ACC112 (cell line): ENCODE measurements at regions not wholly inside any gene's neighbourhood (a gene's known extent, or its start where the extent isn't known, plus 50 kb on each side); places are given as distances from the start of the nearest gene placed in this dataset.

Source experiments
- H2AFZ ChIP-seq: fragments of 200-600 bp; sonication (generic); one replicate; pipeline ENCODE4 v1.6.0; 2017; ENCODE audit warnings: antibody characterized with exemption, low read length; ENCODE audit not compliant: unreplicated experiment
- H3K27ac ChIP-seq: fragments of 200-600 bp; sonication (generic); 2 replicates; pipeline ENCODE4 v1.5.1; 2014; ENCODE audit warnings: low read depth, mild to moderate bottlenecking, antibody characterized with exemption, low read length, moderate library complexity
- H3K27me3 ChIP-seq: fragments of 200-600 bp; sonication (generic); 2 replicates; pipeline ENCODE4 v1.6.1; 2014; ENCODE audit warnings: mild to moderate bottlenecking, antibody characterized with exemption, low read length, moderate library complexity, mixed read lengths; ENCODE audit not compliant: insufficient read depth
- H3K36me3 ChIP-seq: fragments of 200-600 bp; sonication (generic); 2 replicates; pipeline ENCODE4 v1.6.1; 2016; ENCODE audit warnings: mild to moderate bottlenecking, antibody characterized with exemption, low read length, moderate library complexity, mixed read lengths; ENCODE audit not compliant: insufficient read depth
- H3K4me1 ChIP-seq: fragments of 200-600 bp; sonication (generic); one replicate; pipeline ENCODE4 v1.6.1; 2016; ENCODE audit warnings: low read length, mixed read lengths; ENCODE audit not compliant: insufficient read depth, unreplicated experiment, control insufficient read depth
- H3K4me3 ChIP-seq: fragments of 200-600 bp; sonication (generic); 2 replicates; pipeline ENCODE4 v1.5.1; 2014; ENCODE audit warnings: mild to moderate bottlenecking, low read depth, low read length
- H3K79me2 ChIP-seq: fragments of 200-600 bp; sonication (generic); one replicate; pipeline ENCODE4 v1.6.0; 2016; ENCODE audit warnings: low read length; ENCODE audit not compliant: control insufficient read depth, unreplicated experiment, insufficient read depth

DNA sequence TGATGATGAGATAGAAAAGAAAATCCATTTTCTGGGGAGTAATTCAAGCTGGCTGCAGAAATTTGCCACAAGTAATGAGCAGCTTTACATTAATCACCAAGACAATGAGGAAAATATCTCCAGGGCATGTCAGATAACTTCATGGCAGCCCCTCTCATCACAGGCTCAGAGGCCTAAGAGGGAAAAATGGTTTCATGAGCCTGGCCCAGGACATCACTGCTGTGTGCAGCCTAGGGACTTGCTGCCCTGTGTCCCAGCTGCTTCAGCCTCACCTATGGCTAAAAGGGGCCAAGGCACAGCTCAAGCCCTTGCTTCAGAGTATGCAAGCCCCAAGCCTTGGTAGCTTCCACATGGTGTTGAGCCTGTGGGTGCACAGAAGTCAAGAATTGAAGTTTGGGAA, 161.7 kb downstream of the OPA1 start:
- Histone ChIP-seq H3K27ac (no peak overlapping the region), H2AFZ (no peak overlapping the region), H3K79me2 (no peaks in the 10 kb centered on the region), H3K4me3 (no peak overlapping the region), H3K36me3 (no peaks in the 10 kb centered on the region), H3K27me3 (no peaks in the 10 kb centered on the region; the same call in 1 of the 2 replicates), H3K4me1 (no peaks in the 10 kb centered on the region)

DNA sequence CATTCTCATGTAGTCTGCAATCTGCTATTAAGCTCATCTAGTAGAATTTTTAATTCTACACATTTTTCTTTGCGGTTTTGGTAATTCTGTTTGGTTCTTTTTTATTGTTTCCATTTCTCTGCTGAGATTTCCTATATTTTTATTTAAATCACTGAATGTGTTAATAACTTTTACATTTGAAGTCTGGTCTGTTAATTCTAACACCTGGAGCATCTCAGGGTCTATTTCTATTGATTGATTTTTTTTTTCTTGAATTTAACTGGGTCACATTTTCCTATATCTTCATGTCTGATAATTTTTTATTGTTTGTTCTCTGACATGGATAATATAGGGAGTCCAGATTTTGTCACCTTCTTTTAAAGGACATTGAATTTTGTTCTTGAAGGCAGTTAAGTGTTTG, 163.5 kb downstream of the OPA1 start:
- peaks cover 6% of the 10 kb centered on the region for H3K27me3 ChIP-seq
- no peak overlapping the region for H3K27ac ChIP-seq
- no peaks in the 10 kb centered on the region for H3K4me1 ChIP-seq
- H3K79me2 ChIP-seq = no peaks in the 10 kb centered on the region
- no peak overlapping the region for H2AFZ ChIP-seq
- H3K36me3 ChIP-seq = no peaks in the 10 kb centered on the region
- H3K4me3 ChIP-seq = no peak overlapping the region

DNA sequence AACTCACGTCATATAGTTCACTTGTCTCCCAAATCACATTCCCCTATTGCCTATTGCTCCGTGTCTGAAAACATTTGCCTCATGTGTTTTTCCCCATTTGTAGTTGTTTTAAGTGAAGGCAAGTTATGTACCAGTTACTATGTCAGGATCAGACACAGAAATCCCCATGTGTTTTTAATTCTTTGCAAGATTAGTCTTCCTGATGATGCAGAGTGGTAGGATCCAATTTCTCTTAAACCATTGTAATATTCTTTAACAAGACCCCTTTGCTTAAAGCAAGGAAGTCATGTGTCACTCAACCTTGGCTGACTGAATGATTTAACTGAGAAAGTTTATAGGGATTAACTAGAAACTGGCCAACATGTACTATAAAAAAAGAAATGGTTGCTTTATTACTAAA, 164.4 kb downstream of the OPA1 start:
- no peak overlapping the region for H3K4me3 ChIP-seq
- no peak overlapping the region for H3K27ac ChIP-seq
- H3K4me1 ChIP-seq = no peaks in the 10 kb centered on the region
- H3K27me3 ChIP-seq = peaks cover 6% of the 10 kb centered on the region
- no peaks in the 10 kb centered on the region for H3K36me3 ChIP-seq
- no peak overlapping the region for H2AFZ ChIP-seq
- no peaks in the 10 kb centered on the region for H3K79me2 ChIP-seq

DNA sequence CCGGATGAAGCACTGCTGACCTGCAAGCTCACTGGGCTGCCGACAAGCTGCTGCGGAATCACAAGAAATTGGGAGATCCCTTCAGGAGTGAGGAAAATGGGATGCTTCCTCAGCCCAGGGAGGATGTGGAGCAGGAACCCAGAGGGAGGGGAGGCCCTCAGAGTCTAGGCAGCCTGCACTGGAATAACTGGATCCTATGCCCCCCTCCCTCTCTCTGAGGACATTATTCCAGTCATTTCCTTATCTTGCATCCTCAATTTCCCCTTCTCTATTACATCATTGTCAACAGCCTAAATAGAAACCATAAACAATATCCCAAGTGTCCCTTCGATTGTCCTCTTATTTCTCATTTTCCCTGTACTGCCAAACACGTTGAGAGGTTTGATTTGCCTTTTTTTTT, 169.0 kb downstream of the OPA1 start:
- Histone ChIP-seq H3K4me3 (no peak overlapping the region), H2AFZ (no peak overlapping the region), H3K27me3 (peaks cover 25% of the 10 kb centered on the region; the same call in 1 of the 2 replicates), H3K79me2 (no peaks in the 10 kb centered on the region), H3K36me3 (no peaks in the 10 kb centered on the region), H3K27ac (no peak overlapping the region), H3K4me1 (no peaks in the 10 kb centered on the region)

DNA sequence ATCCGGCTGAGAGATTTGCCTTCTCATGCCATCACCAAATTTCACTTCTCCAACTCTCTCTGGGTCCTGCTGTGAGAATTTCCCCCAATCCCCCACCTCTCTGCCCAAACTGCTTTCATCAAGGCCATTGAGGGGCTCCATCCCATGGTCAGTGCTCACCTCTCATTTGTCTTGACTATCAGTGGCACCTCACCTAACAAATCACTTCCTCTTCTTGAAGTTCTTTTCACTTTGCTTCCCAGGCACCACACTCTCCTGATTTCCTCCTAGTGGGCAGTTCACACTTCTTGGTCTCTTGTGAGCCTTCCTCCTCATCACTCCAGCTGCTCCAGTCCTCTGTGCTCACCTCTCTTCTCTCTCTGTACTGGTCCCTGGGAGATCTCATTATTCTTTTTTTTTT, 169.6 kb downstream of the OPA1 start:
- Histone ChIP-seq H3K4me3 (no peak overlapping the region), H3K36me3 (no peaks in the 10 kb centered on the region), H3K79me2 (no peaks in the 10 kb centered on the region), H3K27ac (no peak overlapping the region), H2AFZ (no peak overlapping the region), H3K4me1 (peaks cover 3% of the 10 kb centered on the region), H3K27me3 (peaks cover 25% of the 10 kb centered on the region; the same call in 1 of the 2 replicates)

DNA sequence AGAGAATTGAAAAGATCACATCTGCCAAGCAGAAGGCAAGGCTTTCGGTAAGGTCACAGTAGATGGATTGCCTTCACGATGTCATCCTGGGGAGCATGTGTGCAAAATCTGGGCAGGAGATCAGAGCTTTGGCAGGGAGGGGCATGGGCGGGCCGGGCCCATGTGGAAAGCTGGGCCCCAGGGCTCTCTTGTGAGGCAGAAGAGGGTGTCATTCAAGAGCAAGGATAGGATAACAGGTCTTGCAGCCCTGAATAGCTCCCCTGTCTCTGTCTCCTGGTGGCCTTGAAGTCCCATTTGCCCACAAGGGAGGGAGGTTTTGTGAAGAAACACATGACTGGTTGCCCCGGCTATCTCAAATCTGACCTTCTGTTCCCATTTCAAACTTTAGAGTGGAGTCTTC, 172.0 kb downstream of the OPA1 start:
- H2AFZ ChIP-seq = no peak overlapping the region
- no peak overlapping the region for H3K4me3 ChIP-seq
- no peak overlapping the region for H3K27ac ChIP-seq
- peaks cover 24% of the 10 kb centered on the region; the same call in 1 of the 2 replicates for H3K27me3 ChIP-seq
- peaks cover 12% of the 10 kb centered on the region for H3K4me1 ChIP-seq
- no peaks in the 10 kb centered on the region for H3K79me2 ChIP-seq
- H3K36me3 ChIP-seq = no peaks in the 10 kb centered on the region

DNA sequence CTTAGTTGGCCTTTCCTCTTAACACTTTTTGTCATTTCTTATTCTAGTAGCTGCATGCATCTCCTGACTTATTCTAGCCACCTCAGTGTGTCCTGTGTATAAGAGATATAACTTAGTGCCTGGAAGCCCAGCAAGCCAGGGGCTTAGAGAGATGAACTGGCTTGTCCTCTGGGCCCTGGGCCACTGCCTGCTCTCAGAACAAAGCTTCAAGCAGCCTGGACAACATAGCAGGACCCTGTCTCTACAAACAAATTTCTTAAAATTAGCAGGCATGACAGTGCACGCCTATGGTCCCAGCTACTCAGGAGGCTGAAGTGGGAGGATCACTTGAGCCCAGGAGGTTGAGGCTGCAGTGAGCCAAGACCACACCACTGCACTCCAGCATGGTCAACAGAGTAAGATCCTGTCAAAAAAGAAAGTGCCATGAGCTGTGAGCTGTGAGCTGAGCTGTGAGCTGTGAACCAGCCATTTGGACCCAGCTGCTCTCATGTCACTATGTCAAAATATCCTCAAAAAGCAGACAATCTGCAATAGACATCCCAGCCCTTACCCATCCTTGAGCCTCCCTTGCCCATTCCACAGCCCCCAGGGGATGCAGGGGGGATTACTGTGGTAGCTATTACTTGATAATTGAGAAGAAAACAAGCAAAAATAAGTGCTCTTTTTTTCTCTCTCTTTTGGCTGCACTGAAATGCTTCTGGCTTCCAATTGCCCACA, 174.5 kb downstream of the OPA1 start:
- peaks cover 12% of the 10 kb centered on the region for H3K4me1 ChIP-seq
- no peaks in the 10 kb centered on the region for H3K79me2 ChIP-seq
- peak overlapping the region; percentile 48; the same call in 1 of the 2 replicates for H3K27ac ChIP-seq
- no peak overlapping the region for H3K4me3 ChIP-seq
- no peak overlapping the region for H2AFZ ChIP-seq
- no peaks in the 10 kb centered on the region for H3K36me3 ChIP-seq
- H3K27me3 ChIP-seq = peaks cover 22% of the 10 kb centered on the region; the same call in 1 of the 2 replicates

DNA sequence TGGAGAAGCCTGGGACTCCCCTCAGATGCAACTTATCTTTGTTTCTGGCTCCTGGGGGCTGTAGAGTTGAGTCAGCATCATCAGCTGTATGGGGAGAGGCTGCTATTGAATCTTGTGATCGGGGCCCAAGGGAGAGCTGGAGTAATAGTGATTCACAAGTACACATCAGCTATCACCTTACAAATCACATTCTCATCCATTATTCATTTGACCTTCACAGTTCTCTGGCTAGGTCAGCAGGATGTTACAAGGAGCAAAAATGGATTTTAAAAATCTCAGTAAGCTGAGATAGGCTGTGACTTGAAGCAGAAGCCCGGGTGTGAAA, 175.0 kb downstream of the OPA1 start:
- Histone ChIP-seq H2AFZ (no peak overlapping the region), H3K27ac (peak overlapping the region; percentile 82), H3K36me3 (no peaks in the 10 kb centered on the region), H3K4me1 (peaks cover 12% of the 10 kb centered on the region), H3K27me3 (peaks cover 27% of the 10 kb centered on the region; the same call in 1 of the 2 replicates), H3K79me2 (no peaks in the 10 kb centered on the region), H3K4me3 (peak overlapping the region; percentile 58; the same call in 1 of the 2 replicates)

DNA sequence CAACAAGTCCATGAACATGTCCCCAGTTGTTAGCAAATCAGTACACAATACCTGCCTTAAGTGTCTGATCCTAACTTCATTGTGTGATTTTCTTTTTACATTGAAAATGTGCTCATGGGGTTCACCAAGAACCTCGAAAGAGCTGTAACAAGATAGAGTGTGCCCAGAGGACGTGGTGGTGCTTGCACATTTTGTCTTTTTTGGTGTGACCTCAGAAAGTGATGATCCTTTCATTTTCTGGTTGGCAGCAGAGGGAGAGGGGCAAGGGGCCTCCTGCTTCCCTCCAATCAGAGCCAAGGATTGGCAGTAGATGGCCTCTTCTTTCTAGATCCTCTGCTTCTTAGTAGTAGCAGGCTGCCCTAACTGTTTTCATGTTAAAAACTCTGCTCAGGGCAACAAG, 176.4 kb downstream of the OPA1 start:
- Histone ChIP-seq H3K27me3 (peaks cover 30% of the 10 kb centered on the region), H2AFZ (no peak overlapping the region), H3K4me3 (no peak overlapping the region), H3K79me2 (no peaks in the 10 kb centered on the region), H3K36me3 (no peaks in the 10 kb centered on the region), H3K4me1 (peaks cover 12% of the 10 kb centered on the region), H3K27ac (no peak overlapping the region)

DNA sequence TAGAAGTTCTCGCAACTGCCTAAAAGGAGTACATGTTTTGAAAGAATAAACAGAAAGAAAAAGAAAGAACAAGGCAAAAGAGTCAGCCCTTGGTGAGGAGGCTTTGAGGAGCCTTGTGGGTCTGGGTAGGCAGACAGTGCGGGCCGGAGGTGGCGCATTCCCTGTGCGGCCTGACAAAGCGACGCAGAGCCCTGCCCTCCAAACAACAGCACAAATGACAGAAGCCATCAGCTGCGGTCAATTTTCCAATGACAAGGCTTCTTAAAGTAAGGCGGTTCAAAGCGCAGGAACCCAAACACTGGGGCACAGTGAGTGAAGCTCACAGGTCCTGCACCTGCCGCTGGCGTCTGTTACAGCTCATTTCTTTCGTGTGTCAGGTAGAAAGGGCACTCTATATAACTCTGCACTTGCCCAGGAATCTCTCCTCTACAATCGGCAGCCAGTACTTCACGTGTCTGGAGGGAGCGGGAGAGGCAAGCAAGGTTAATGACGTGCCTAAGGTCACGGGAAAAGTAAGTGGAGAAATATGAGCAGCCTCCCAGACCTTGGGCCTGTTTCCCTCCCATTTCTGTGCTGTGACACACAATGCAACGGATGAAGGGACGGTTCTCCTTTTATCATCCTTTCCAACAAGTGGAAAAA, 178.1 kb downstream of the OPA1 start:
- no peak overlapping the region for H3K27ac ChIP-seq
- no peak overlapping the region for H2AFZ ChIP-seq
- no peaks in the 10 kb centered on the region for H3K36me3 ChIP-seq
- H3K79me2 ChIP-seq = no peaks in the 10 kb centered on the region
- peaks cover 25% of the 10 kb centered on the region for H3K27me3 ChIP-seq
- no peak overlapping the region for H3K4me3 ChIP-seq
- H3K4me1 ChIP-seq = peaks cover 12% of the 10 kb centered on the region
